Neural progenitor cell (in vitro differentiated cells): ENCODE measurements at regions not wholly inside any gene's neighbourhood (a gene's known extent, or its start where the extent isn't known, plus 50 kb on each side); places are given as distances from the start of the nearest gene placed in this dataset.

Experiments
- DNase-seq: peaks from one replicate; pipeline ENCODE4 v3.0.0-alpha.2; 2016; ENCODE audit warnings: low spot score
- H2AFZ ChIP-seq: fragments of 200-600 bp; sonication (generic); replicated peaks from 2 replicates; pipeline ENCODE4 v1.6.1; 2016; ENCODE audit warnings: antibody characterized with exemption
- H3F3A ChIP-seq: fragments of 200-600 bp; sonication (generic); 2 replicates; pipeline ENCODE4 v1.6.1; 2016; ENCODE audit warnings: antibody characterized with exemption, low read depth
- H3K27ac ChIP-seq: fragments of 200-600 bp; sonication (generic); 2 replicates; pipeline ENCODE4 v1.5.1; 2016; ENCODE audit warnings: mild to moderate bottlenecking
- H3K27me3 ChIP-seq: fragments of 200-600 bp; sonication (generic); 2 replicates; pipeline ENCODE4 v1.6.1; 2016; ENCODE audit warnings: mild to moderate bottlenecking, moderate library complexity
- H3K36me3 ChIP-seq: fragments of 200-600 bp; sonication (generic); 2 replicates; pipeline ENCODE4 v1.5.1; 2016
- H3K4me1 ChIP-seq: fragments of 200-600 bp; sonication (generic); 2 replicates; pipeline ENCODE4 v1.6.1; 2016; ENCODE audit warnings: mixed run types
- H3K4me2 ChIP-seq: fragments of 200-600 bp; sonication (generic); 2 replicates; pipeline ENCODE4 v1.6.1; 2016
- H3K4me3 ChIP-seq: fragments of 200-600 bp; sonication (generic); 2 replicates; pipeline ENCODE4 v1.5.1; 2016
- H3K79me2 ChIP-seq: fragments of 200-600 bp; sonication (generic); 2 replicates; pipeline ENCODE4 v1.6.1; 2016; ENCODE audit warnings: low read depth
- H3K9ac ChIP-seq: fragments of 200-600 bp; sonication (generic); 2 replicates; pipeline ENCODE4 v1.6.1; 2016
- H3K9me3 ChIP-seq: fragments of 200-600 bp; sonication (generic); 2 replicates; pipeline ENCODE4 v1.5.1; 2016; ENCODE audit warnings: low read depth
- H4K20me1 ChIP-seq: fragments of 200-600 bp; sonication (generic); 2 replicates; pipeline ENCODE4 v1.6.1; 2016; ENCODE audit warnings: low read depth
- H3K27ac Mint-ChIP-seq: 3 replicates; pipeline ENCODE4 v1.8.0; 2021; ENCODE audit warnings: mixed read lengths
- H3K27me3 Mint-ChIP-seq: 2 replicates; pipeline ENCODE4 v1.8.0; 2022; ENCODE audit warnings: low read depth, mild to moderate bottlenecking, inconsistent platforms, moderate library complexity, mixed read lengths; ENCODE audit not compliant: insufficient read depth
- H3K36me3 Mint-ChIP-seq: 3 replicates; pipeline ENCODE4 v1.8.0; 2021; ENCODE audit warnings: mixed read lengths
- H3K4me1 Mint-ChIP-seq: 3 replicates; pipeline ENCODE4 v1.8.0; 2021; ENCODE audit warnings: mixed read lengths
- H3K4me3 Mint-ChIP-seq: 3 replicates; pipeline ENCODE4 v1.8.0; 2021; ENCODE audit warnings: mild to moderate bottlenecking, moderate library complexity, mixed read lengths
- H3K9me3 Mint-ChIP-seq: 3 replicates; pipeline ENCODE4 v1.8.0; 2020; ENCODE audit warnings: mixed read lengths
- EZH2 ChIP-seq: fragments of 200-600 bp; sonication (generic); IDR thresholded peaks from 2 replicates; pipeline ENCODE4 v1.6.1; 2017; ENCODE audit warnings: antibody characterized with exemption, mild to moderate bottlenecking, moderate library complexity
- EZH2phosphoT487 ChIP-seq: fragments of 200-600 bp; sonication (generic); IDR thresholded peaks from 2 replicates; pipeline ENCODE4 v1.6.1; 2017; ENCODE audit warnings: antibody characterized with exemption
- TF ChIP-seq, protein P1 (sequence below): fragments of 200-600 bp; sonication (generic); IDR thresholded peaks from 2 replicates; pipeline ENCODE4 v1.5.1; 2017; ENCODE audit warnings: antibody characterized with exemption, mild to moderate bottlenecking

DNA sequence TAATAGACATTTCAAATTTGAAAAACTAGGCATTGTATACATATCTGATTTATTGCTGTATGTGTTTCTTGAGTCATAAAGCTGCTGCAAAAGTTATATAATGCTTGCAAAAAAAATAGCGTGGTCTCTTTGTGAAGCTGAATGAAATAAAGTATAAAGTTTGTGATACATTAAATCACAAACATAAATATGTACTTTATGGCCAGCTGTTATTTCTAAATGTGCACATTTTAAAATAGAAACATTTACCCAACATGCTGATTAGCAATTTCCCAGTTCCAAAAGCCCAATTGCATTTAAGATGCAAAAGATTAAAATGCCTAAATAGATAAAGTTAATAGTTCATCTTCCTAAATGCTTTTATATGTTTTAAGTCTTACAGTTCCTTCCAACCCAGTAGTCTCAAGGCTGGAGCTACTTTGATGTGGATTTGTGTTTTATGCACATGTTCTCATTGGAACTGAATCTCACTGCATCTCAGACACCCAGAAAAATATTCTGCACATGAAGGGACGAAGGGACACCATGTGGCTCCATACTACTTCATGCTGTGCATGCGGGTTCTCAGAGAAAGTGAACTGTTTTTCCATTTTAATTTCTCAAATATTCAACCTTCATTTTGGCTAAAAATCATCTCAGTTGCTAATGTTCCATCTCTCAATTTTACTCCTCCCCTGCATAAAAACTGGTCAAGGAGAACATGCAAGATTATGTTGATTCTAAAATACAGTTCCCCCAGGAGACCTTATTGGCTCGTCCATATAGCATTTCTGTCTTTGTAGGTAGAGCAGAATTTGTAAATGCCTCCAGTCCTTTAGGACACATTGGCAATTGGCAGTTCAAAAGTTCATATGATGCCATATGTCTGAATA lies 304.6 kb downstream of the MTX2 start:
- Mint-ChIP-seq H3K36me3 (no peaks in the 10 kb centered on the region), H3K27ac (no peak overlapping the region), H3K4me3 (no peak overlapping the region), H3K9me3 (no peaks in the 10 kb centered on the region), H3K4me1 (no peaks in the 10 kb centered on the region), H3K27me3 (peaks cover 2% of the 10 kb centered on the region)
- H2AFZ ChIP-seq: no peak overlapping the region
- no peak overlapping the region for H3K4me2 ChIP-seq
- no peak for DNase-seq
- no peaks in the 10 kb centered on the region for H4K20me1 ChIP-seq
- H3K79me2 ChIP-seq: no peaks in the 10 kb centered on the region
- H3K4me1 ChIP-seq: no peaks in the 10 kb centered on the region
- H3K27ac ChIP-seq: no peak overlapping the region
- H3K4me3 ChIP-seq: no peak overlapping the region
- no peaks in the 10 kb centered on the region for H3F3A ChIP-seq
- no peaks in the 10 kb centered on the region for H3K9me3 ChIP-seq
- no peaks in the 10 kb centered on the region for H3K36me3 ChIP-seq
- peaks cover 15% of the 10 kb centered on the region for H3K27me3 ChIP-seq
- TF ChIP-seq, protein P1, sequence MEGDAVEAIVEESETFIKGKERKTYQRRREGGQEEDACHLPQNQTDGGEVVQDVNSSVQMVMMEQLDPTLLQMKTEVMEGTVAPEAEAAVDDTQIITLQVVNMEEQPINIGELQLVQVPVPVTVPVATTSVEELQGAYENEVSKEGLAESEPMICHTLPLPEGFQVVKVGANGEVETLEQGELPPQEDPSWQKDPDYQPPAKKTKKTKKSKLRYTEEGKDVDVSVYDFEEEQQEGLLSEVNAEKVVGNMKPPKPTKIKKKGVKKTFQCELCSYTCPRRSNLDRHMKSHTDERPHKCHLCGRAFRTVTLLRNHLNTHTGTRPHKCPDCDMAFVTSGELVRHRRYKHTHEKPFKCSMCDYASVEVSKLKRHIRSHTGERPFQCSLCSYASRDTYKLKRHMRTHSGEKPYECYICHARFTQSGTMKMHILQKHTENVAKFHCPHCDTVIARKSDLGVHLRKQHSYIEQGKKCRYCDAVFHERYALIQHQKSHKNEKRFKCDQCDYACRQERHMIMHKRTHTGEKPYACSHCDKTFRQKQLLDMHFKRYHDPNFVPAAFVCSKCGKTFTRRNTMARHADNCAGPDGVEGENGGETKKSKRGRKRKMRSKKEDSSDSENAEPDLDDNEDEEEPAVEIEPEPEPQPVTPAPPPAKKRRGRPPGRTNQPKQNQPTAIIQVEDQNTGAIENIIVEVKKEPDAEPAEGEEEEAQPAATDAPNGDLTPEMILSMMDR: no peak
- TF ChIP-seq EZH2: no peak
- no peak for TF ChIP-seq EZH2phosphoT487
- H3K9ac ChIP-seq: no peak overlapping the region

DNA sequence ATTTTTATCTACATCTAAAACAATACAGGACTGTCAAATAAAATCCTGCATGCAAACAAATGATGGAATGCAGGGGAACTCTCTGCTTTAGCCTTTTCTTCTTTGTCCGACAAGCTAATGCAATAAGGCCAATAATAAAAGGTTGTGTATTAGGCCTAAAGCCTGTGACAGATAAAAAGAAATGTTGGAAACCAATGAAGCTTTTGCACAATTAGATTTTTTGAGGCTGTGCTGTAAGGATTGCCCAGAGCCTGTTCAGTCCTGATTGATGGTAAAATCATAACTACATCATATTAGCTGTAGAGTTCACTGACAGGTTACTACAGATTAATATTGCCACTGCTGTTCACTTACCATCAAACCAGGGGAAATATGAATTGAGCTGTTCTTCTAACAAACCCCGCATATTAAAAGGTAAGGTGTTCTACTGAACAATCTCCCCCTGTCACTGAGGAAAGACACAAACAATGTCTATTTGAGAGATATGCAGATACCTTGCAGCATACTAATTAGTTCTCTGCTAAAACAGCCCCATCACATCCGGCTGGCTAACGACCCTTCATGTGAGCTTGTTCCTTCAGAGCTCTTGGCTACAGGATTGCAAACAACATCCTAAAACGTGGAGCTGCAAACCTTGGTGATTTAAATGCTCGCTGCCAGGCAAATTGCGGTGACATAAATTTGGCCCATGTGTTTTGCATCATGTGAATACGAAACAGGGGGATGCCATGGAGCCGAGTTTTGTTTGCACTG lies 305.4 kb downstream of the MTX2 start:
- Histone ChIP-seq H3K4me1 (no peaks in the 10 kb centered on the region), H3K9ac (no peak overlapping the region), H4K20me1 (no peaks in the 10 kb centered on the region), H3K4me2 (no peak overlapping the region), H3K27me3 (peaks cover 11% of the 10 kb centered on the region), H3K4me3 (no peak overlapping the region), H3K36me3 (no peaks in the 10 kb centered on the region), H3F3A (no peaks in the 10 kb centered on the region), H3K79me2 (no peaks in the 10 kb centered on the region), H3K9me3 (no peaks in the 10 kb centered on the region), H3K27ac (no peak overlapping the region), H2AFZ (no peak overlapping the region)
- DNase-seq: no peak
- no peaks in the 10 kb centered on the region for H3K4me1 Mint-ChIP-seq
- TF ChIP-seq, protein P1: no peak
- no peak for TF ChIP-seq EZH2
- no peak for TF ChIP-seq EZH2phosphoT487
- no peaks in the 10 kb centered on the region for H3K36me3 Mint-ChIP-seq
- H3K4me3 Mint-ChIP-seq: no peak overlapping the region
- H3K27ac Mint-ChIP-seq: no peak overlapping the region
- H3K9me3 Mint-ChIP-seq: no peaks in the 10 kb centered on the region
- peaks cover 2% of the 10 kb centered on the region for H3K27me3 Mint-ChIP-seq

DNA sequence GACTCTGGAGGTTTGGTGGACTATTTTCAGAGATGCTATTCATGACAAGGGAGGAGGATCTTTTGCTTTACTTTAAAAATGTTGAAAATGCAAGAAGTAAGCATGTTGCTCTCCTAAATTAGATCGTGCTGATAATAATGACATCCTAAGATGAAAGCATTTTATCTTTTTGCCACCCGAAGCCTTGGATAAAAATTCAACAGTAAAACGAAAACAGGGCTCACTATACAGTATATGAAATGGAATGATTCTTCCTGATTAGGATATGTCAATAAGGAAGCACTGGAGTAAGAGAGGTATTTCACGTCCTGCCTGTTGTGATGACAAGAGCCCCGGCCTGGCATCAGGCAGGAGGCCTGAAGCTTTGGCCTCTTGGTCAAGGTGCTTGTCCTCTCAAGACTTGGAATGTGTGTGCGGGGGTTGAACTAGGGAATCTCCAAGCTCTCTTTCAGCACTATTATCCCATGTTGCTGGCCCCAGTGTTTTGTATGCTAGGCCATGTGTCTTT lies 306.0 kb downstream of the MTX2 start:
- H3K27me3 ChIP-seq: peaks cover 9% of the 10 kb centered on the region
- Mint-ChIP-seq H3K4me1 (no peaks in the 10 kb centered on the region), H3K4me3 (no peak overlapping the region), H3K27me3 (peaks cover 3% of the 10 kb centered on the region), H3K27ac (no peak overlapping the region), H3K36me3 (no peaks in the 10 kb centered on the region), H3K9me3 (no peaks in the 10 kb centered on the region)
- no peak overlapping the region for H3K27ac ChIP-seq
- H3F3A ChIP-seq: no peaks in the 10 kb centered on the region
- H3K4me1 ChIP-seq: no peaks in the 10 kb centered on the region
- H3K9ac ChIP-seq: no peak overlapping the region
- H4K20me1 ChIP-seq: no peaks in the 10 kb centered on the region
- no peaks in the 10 kb centered on the region for H3K79me2 ChIP-seq
- TF ChIP-seq EZH2 (no peak), EZH2phosphoT487 (no peak)
- TF ChIP-seq, protein P1: no peak
- H3K9me3 ChIP-seq: no peaks in the 10 kb centered on the region
- no peak overlapping the region for H3K4me2 ChIP-seq
- no peaks in the 10 kb centered on the region for H3K36me3 ChIP-seq
- no peak overlapping the region for H3K4me3 ChIP-seq
- DNase-seq: no peak
- H2AFZ ChIP-seq: no peak overlapping the region
